Prostate gland (tissue), 2 donors: ENCODE measurements at regions not wholly inside any gene's neighbourhood (a gene's known extent, or its start where the extent isn't known, plus 50 kb on each side); places are given as distances from the start of the nearest gene placed in this dataset.

Experiments
- POLR2A ChIP-seq: fragments of 450-650 bp; IDR thresholded peaks from one replicate; pipeline ENCODE4 v1.6.1; 2016; ENCODE audit warnings: antibody characterized with exemption, mild to moderate bottlenecking
- POLR2AphosphoS5 ChIP-seq: sonication (generic); formaldehyde crosslinking; IDR thresholded peaks from one replicate; pipeline ENCODE4 v1.6.1; 2017; ENCODE audit warnings: antibody characterized with exemption
- TF ChIP-seq, protein P1 (sequence below), 4 experiments: fragments of 200-600 bp in 2 of 4; fragments of 450-650 bp in 2 of 4; sonication (generic) in 2 of 4; IDR thresholded peaks; 1 replicate in 3 of 4; 2 replicates in 1 of 4; pipeline ENCODE4 v1.5.1; 2016 to 2019; ENCODE audit warnings: antibody characterized with exemption in 4 of 4, mild to moderate bottlenecking in 2 of 4, moderate library complexity in 2 of 4

DNA sequence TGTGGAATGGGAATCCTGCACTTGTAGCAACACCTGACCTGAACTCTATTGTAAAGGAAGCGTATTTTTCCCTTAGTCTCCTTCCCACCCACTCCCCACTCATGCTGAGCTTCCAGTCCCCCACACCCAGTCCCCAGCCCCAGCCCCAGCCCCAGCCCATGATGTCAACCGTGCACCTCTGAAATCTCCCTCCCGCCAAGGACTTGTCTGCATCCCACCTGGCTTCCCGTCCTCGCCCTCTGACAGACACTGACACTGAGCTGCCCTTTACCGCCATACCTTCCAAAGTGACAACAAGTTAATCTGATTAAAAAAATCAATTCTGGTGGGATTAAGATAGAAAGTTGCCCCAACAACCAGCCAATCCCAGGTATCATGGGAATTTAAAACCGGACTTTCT, 213.6 kb upstream of the CELF4 start:
- TF ChIP-seq, protein P1, sequence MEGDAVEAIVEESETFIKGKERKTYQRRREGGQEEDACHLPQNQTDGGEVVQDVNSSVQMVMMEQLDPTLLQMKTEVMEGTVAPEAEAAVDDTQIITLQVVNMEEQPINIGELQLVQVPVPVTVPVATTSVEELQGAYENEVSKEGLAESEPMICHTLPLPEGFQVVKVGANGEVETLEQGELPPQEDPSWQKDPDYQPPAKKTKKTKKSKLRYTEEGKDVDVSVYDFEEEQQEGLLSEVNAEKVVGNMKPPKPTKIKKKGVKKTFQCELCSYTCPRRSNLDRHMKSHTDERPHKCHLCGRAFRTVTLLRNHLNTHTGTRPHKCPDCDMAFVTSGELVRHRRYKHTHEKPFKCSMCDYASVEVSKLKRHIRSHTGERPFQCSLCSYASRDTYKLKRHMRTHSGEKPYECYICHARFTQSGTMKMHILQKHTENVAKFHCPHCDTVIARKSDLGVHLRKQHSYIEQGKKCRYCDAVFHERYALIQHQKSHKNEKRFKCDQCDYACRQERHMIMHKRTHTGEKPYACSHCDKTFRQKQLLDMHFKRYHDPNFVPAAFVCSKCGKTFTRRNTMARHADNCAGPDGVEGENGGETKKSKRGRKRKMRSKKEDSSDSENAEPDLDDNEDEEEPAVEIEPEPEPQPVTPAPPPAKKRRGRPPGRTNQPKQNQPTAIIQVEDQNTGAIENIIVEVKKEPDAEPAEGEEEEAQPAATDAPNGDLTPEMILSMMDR (IDR thresholded peaks at IDR 0.05) = no peak
- TF ChIP-seq POLR2A = no peak
- no peak for TF ChIP-seq POLR2AphosphoS5
